Panc1 (cell line): ENCODE measurements at regions not wholly inside any gene's neighbourhood (a gene's known extent, or its start where the extent isn't known, plus 50 kb on each side); places are given as distances from the start of the nearest gene placed in this dataset.

Experiments used
- ATAC-seq: fragments of 200-7000 bp; cut with Tn5 transposase; 2 replicates; pipeline ENCODE4 v1.9.1; 2020; ENCODE audit warnings: mild to moderate bottlenecking, moderate library complexity
- BruUV-seq: library from RNA; stranded (reverse); fragments of 400-500 nt; replicated peaks from 2 replicates; lab custom pipeline; 2021; lab: Mats Ljungman, UMichigan
- CTCF ChIA-PET: fragments of 300-600 bp; sonication (Branson Sonifier 250); formaldehyde crosslinking; loops from one replicate; lab custom pipeline; 2022; ENCODE audit warnings: antibody characterized with exemption; lab: Charles Lee
- POLR2A ChIA-PET: fragments of 300-600 bp; sonication (Branson Sonifier 250); formaldehyde crosslinking; loops from one replicate; lab custom pipeline; 2022; ENCODE audit warnings: antibody characterized with exemption; lab: Charles Lee
- DNase-seq: peaks from one replicate; pipeline ENCODE4 v3.0.0-alpha.2; 2010; ENCODE audit warnings: low read depth, low spot score
- H3K27ac ChIP-seq: 2 replicates; pipeline ENCODE4 v1.5.1; 2011; ENCODE audit warnings: mild to moderate bottlenecking, low read length, inconsistent platforms
- H3K27me3 ChIP-seq: fragments of 200-500 bp; sonication (Bioruptor generic); 2 replicates; pipeline ENCODE4 v1.6.0; 2014; ENCODE audit warnings: low read length, inconsistent platforms; ENCODE audit not compliant: control insufficient read depth, insufficient read depth
- H3K36me3 ChIP-seq: fragments of 200-500 bp; sonication (Bioruptor generic); 2 replicates; pipeline ENCODE4 v1.5.1; 2014; ENCODE audit warnings: inconsistent platforms, mild to moderate bottlenecking, low read length, moderate library complexity; ENCODE audit not compliant: control insufficient read depth, insufficient read depth
- H3K4me1 ChIP-seq: 2 replicates; pipeline ENCODE4 v1.5.1; 2011; ENCODE audit warnings: inconsistent platforms, mild to moderate bottlenecking, low read length, moderate library complexity; ENCODE audit not compliant: control insufficient read depth, insufficient read depth
- H3K4me3 ChIP-seq, 2 experiments: 2 replicates each; pipeline ENCODE4 v1.5.1; 2011 to 2012; ENCODE audit warnings: low read depth in 2 of 2, low read length in 2 of 2, mild to moderate bottlenecking in 2 of 2, inconsistent platforms in 1 of 2, moderate library complexity in 1 of 2
- H3K9me3 ChIP-seq: fragments of 200-500 bp; sonication (Bioruptor generic); 2 replicates; pipeline ENCODE4 v1.5.1; 2014; ENCODE audit warnings: low read depth, mild to moderate bottlenecking, inconsistent platforms, low read length, moderate library complexity; ENCODE audit not compliant: control insufficient read depth, insufficient read depth
- CTCF ChIP-seq: fragments of 450-650 bp; IDR thresholded peaks from 2 replicates; pipeline ENCODE4 v1.5.1; 2017; ENCODE audit warnings: mild to moderate bottlenecking
- POLR2AphosphoS5 ChIP-seq: IDR thresholded peaks from 2 replicates; pipeline ENCODE4 v1.6.1; 2012; ENCODE audit warnings: mild to moderate bottlenecking, low read depth, low read length, moderate library complexity
- REST ChIP-seq, 2 experiments: IDR thresholded peaks; 2 replicates each; pipeline ENCODE4 v1.6.1; 2011 to 2012; ENCODE audit warnings: low read depth in 2 of 2, control low read depth in 1 of 2, low read length in 1 of 2, mild to moderate bottlenecking in 1 of 2, moderate library complexity in 1 of 2; ENCODE audit not compliant: insufficient read depth in 1 of 2
- SIN3A ChIP-seq: IDR thresholded peaks from 2 replicates; pipeline ENCODE4 v1.6.1; 2012; ENCODE audit warnings: low read depth, mild to moderate bottlenecking, low read length, moderate library complexity, borderline replicate concordance; ENCODE audit not compliant: insufficient read depth
- TCF7L2 ChIP-seq: IDR thresholded peaks from 2 replicates; pipeline ENCODE4 v1.6.1; 2011; ENCODE audit warnings: mild to moderate bottlenecking, low read depth, low read length, inconsistent platforms
- in situ Hi-C: cut with HindIII; loops from 2 replicates; pipeline ENCODE4 v1.10.0; 2016; ENCODE audit warnings: low sequenced_read_pairs, low pct_unique_long_range_greater_than_20kb
- intact Hi-C: fragments of 100-400 bp; cut with micrococcal nuclease; formaldehyde crosslinking; loops from one replicate; pipeline ENCODE4 v1.10.0; 2022; ENCODE audit not compliant: unreplicated experiment

- Histone ChIP-seq H3K4me1 (no peaks in the 10 kb centered on the region), H3K4me3 (no peak overlapping the region), H3K27me3 (no peaks in the 10 kb centered on the region), H3K27ac (no peak overlapping the region), H3K36me3 (no peaks in the 10 kb centered on the region), H3K9me3 (no peaks in the 10 kb centered on the region)
- POLR2A ChIA-PET, result no interaction called here
- no TSS peak for BruUV-seq
- intact Hi-C loops (no loop called here), in situ Hi-C loops (no loop called here)
- DNase-seq, result no peak
- CTCF ChIA-PET, result no interaction called here
- TF ChIP-seq TCF7L2 (no peak), POLR2AphosphoS5 (no peak), REST (IDR thresholded peaks at IDR 0.05; ENCODE audit: insufficient read depth in 1 of 2, low read depth in 2 of 2, low read length in 1 of 2) (no peak), SIN3A (no peak), CTCF (no peak)
- ATAC-seq, result no peak
Observed at GRCh38 chr5:99109894-99110293, 181.1 kb upstream of the CHD1 start.

- TF ChIP-seq SIN3A, result no peak
- no peak for TF ChIP-seq CTCF
- no peak for TF ChIP-seq POLR2AphosphoS5
- TF ChIP-seq TCF7L2, result no peak
- no peak for TF ChIP-seq REST (IDR thresholded peaks at IDR 0.05; ENCODE audit: insufficient read depth in 1 of 2, low read depth in 2 of 2, low read length in 1 of 2)
- Histone ChIP-seq H3K9me3 (no peaks in the 10 kb centered on the region), H3K36me3 (no peaks in the 10 kb centered on the region), H3K27me3 (no peaks in the 10 kb centered on the region), H3K4me3 (no peak overlapping the region), H3K27ac (no peak overlapping the region), H3K4me1 (no peaks in the 10 kb centered on the region)
- no peak for DNase-seq
- ChIA-PET POLR2A (interaction anchor here (0.7 kb wide), 1 partner anchor 645 kb away, joined by 16 read pairs; no protein-coding TSS in a partner anchor), CTCF (interaction anchor here (0.6 to 0.7 kb wide), 6 partner anchors 10 to 1370 kb away, joined by 3 to 12 read pairs (median 6); no protein-coding TSS in a partner anchor)
- BruUV-seq, result no TSS peak
- intact Hi-C loops (no loop called here), in situ Hi-C loops (no loop called here)
- ATAC-seq, result no peak
Observed at GRCh38 chr5:99105216-99105615, 176.4 kb upstream of the CHD1 start.
